Amniotic epithelial cell (primary cell): ENCODE measurements at regions not wholly inside any gene's neighbourhood (a gene's known extent, or its start where the extent isn't known, plus 50 kb on each side); places are given as distances from the start of the nearest gene placed in this dataset.

Experiments
- DNase-seq: peaks from one replicate; pipeline ENCODE4 v3.0.0-alpha.2; 2010; ENCODE audit warnings: low read depth

DNA sequence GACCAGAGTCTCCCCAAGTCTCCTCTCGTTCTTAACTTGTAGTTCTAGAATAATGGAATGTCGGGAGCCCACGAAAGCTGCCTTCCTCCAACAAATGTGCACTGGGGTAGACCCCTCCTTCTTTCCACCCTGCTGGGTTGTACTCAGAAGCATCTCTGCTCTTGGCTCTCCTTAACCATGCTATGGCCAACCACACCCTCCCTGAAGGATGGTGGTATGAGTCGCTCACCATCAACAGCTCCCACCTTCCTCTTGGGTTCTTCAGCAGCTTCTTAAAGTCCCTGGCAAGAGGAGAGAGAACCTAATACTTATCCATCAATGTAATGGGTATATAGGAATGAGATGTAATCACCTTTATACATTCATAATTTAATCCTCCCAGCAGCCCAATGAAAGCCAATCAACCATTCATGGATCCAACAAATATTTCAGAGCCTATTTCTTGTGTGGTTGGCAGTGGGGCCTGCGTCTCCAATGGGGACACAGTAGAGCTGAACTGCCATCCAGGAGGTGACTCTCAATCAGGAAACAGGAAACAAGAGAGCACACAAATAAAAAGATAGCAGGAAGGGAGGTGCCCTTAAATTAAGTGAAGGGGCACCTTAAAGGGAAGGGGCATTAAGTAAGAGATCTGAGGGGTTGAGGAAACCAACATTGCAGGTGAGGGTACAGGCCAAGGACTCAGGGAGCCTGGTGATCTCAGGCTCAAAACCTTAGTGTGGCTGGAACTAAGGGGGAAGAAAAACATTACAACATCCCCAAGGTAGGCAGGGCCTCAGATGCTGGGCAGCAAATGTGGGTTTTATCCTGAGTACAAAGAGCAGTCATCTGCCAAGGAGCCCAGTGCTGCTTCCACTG is 64.4 kb upstream of the ETS2 start:
- no peak for DNase-seq

DNA sequence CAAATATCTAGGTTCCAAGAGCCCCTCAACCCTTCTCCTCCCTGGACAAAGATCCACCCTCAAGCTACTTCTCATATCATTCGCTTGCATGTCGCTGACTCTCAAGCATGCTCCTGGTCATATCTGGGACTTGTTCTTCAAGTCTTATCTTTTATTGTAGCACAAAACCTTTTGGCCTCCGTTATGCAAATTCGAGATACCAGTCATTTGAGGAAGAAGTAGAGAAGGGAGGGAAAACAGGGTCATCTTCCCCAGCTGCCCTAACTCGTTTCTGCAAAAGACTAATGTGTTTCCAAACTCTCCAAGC is 63.8 kb upstream of the ETS2 start:
- DNase-seq: no peak

DNA sequence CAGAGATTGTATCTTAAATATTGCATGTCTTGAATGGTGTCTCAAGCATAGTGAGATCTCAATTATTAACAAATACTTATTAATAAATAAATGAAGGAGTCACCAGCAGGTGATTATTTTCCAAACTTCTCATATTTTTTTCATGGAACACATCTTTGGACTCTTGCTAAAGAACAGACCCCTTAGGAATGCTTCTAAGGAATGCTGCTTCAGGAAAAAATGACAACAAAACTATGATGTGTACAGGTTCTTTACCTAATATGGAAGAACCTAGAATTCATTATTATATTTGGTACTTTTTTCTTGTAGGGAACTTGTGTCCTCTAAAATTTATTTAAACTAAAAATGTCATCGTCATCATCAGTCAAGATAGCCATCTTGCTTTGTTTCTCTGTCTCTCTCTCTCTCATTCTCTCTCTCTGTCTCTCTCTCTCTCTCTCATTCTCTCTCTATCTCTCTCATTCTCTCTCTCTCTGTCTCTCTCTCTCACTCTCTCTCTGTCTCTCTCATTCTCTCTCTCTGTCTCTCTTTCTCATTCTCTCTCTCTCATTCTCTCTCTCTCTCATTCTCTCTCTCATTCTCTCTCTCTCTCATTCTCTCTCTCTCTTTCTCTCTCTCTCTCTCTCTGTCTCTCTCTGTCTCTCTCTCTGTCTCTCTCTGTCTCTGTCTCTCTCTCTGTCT is 63.0 kb upstream of the ETS2 start:
- no peak for DNase-seq

DNA sequence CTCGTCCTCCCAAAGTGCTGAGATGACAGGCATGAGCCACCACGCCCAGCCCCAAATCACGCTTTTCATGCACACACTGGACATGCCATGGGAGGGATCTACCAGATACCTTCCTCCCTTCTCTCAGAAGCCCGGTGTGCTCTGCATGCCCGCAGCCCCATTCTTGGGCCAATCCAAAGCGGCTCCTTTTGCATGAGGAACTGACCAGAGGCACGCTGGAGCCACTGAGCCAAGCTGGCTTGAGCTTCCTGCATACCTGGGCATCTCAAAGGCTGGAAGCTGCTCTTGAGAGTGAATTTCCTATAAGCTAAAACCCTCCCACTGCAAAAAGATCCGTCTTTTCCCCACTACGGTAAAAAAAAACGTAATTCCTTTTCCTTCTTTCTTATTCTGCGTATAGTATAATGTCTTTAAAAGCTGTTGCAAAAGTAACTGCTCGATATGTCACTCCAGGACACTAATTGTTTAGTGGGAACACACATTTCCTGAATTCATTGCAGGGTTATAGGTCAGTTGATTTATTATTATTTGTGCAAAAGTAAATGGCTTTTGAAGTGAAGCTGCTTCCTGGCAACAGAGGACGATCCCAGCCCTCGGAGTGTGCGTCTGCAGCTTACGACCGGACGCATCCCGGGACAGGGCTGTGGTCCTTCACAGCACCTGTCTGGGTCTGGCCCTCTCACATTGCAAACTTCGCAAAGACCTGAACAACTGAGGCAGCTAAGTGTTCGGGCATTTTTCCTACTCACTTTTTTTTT is 61.8 kb upstream of the ETS2 start:
- no peak for DNase-seq

DNA sequence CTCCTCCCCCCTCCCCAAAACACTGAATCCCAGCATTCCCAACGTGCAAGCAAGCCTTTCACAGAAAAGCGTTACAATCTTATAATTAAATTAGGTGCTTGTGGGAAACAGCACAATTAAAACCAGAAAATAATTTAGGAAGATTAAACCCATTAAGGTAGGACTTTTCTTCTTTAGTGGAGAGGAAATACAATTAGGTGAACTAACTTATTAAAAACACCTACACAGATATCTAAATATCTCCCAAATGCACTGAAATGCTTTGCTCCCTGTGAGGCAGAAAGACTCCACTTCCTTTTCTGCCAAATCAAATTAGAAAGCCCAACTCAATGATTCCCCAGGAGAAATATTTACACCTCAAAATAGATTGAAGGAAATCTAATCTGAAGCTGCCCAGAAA is 60.9 kb upstream of the ETS2 start:
- no peak for DNase-seq

DNA sequence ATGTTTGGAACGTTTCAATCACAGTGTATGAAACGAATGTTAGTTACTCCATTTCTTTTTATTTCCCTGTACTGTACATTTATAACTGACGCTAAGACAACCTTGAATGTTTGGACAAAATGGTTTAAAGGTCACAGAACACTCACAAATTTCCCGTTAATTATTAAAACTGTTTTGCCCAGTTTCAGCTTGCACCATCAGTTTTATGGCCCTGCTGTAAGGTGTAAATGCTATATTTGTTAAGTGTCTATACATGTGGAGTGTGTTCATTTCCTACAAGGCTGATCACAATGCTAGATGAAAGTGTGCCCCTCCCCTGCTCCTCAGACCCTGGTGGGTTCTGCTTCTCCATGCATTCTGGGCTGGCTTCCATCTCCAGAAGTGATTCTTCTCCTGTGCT is 57.9 kb upstream of the ETS2 start:
- DNase-seq: no peak

DNA sequence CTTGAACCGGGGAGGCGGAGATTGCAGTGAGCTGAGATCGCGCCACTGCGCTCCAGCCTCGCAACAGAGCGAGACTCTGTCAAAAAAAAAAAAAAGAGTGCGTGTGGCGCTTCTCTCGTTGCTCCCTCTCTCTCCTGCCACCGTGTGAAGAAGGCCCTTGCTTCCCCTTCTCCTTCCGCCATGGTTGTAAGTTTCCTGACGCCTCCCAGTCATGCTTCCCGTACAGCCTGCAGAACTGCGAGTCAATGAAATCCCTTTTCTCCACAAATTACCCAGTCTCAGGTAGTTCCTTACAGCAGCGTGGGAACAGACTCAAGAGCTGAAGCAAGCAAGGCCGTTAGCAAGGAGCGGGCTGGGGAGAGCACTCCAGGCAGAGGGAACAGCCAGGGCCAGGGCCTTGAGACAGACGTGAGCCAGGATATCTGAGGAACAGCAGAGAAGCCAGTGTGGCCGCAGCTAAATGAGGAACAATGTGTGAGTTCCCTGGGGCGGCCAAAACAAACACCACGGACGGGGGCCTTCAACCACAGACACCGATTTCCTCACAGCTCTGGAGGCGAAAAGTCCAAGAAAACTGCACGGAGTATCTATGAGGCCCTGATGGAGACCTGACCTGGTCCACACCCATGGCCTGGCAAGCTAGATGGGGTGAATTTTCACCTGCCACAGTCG is 54.2 kb upstream of the ETS2 start:
- no peak for DNase-seq

DNA sequence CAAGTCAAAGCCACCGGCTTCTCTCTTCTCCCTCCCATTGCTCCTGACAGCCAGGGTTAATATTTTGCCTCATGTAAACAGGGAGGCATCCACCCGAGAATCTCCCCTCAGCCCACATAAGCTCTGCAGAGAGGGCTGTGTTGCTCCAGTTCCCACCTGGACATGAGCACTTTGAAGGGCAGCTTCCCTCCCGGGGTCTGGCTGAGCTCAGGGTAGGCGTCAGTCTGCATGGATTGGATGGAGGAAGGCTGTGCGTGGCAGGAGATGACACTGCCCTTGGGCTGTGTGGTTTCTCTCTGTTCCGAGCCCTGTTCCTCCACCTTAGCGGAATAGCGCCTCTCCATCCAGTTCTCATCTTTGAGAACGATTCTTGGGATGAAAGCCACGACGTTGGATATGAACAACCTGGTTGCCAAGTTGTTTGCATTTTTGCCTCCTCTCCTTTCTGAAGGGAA is 53.7 kb upstream of the ETS2 start:
- no peak for DNase-seq

DNA sequence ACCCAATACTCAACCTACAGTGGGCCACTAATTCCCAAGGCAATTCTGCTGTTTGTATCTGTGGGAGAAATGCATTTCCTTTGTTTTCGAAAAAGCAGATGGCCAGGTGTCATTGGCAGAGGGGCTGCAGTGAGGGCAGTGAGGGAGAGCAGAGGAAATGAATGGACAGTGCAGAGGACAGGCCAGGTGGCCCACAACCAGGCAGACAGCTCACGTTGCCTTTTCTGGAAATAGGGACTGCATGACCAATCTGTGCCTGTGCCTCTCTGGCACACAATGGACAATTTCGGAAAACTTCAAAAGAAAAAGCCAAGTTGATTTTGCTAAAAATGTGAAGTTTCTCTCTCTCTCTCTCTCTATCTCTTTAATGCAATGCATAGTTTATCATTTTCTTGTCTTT is 52.6 kb upstream of the ETS2 start:
- DNase-seq: no peak

DNA sequence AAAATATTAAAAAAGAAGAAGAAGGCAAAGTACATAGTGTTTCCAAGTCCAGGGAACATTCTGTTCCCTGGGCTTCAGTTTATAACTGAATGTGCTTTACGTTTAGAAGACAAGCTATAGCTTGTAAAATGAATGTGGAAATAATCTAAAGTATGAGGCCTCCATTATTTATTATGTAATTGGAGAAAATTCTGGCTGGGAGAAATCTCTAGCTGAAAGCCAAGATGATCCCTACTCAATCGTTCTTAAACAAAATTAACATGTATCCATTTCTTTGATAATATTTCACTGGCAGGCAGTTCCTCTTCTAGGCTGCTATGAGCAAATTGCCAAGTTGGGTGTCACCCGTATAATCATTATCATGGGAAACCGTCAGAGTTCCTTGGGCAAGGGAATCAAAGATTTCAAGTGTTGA is 52.2 kb upstream of the ETS2 start:
- no peak for DNase-seq
